K562 (cell line): ENCODE measurements at regions not wholly inside any gene's neighbourhood (a gene's known extent, or its start where the extent isn't known, plus 50 kb on each side); places are given as distances from the start of the nearest gene placed in this dataset.

Experiments
- ATAC-seq: fragments of 200-7000 bp; cut with Tn5 transposase; 3 replicates; pipeline ENCODE4 v1.9.1; 2020; ENCODE audit warnings: moderate library complexity
- BruUV-seq: library from RNA; stranded (reverse); fragments of 400-500 nt; replicated peaks from 2 replicates; lab custom pipeline; 2021; lab: Mats Ljungman, UMichigan
- CTCF ChIA-PET: fragments of 300-600 bp; formaldehyde crosslinking; extraction: SDS; loops from one replicate; lab custom pipeline; 2021; ENCODE audit warnings: low intra/inter-chr PET ratio; lab: Yijun Ruan, JAX
- POLR2A ChIA-PET: fragments of 300-600, 350-650 bp; sonication (Branson Sonifier 250); formaldehyde crosslinking; extraction: SDS; loops from one replicate; lab custom pipeline; 2021; ENCODE audit warnings: antibody characterized with exemption, inconsistent platforms; lab: Yijun Ruan, JAX
- DNase-seq, 4 experiments: peaks; one replicate each; pipeline versions ENCODE4 v3.0.0 to v3.0.0-alpha.2; 2011 to 2018; ENCODE audit warnings: low spot score in 3 of 4, mixed read lengths in 3 of 4; ENCODE audit errors: extremely low read depth in 1 of 4
- FAIRE-seq: peaks from 2 replicates; lab custom pipeline; 2011; peaks lifted over from hg19 to GRCh38; lab: Jason Lieb, UNC
- H2AFZ ChIP-seq: 2 replicates; pipeline ENCODE4 v1.6.0; 2011; ENCODE audit warnings: low read depth, low read length, control low read depth, inconsistent platforms
- H3K27ac ChIP-seq: fragments of 200-600 bp; 3 replicates; pipeline ENCODE4 v1.8.0; 2011; ENCODE audit warnings: low read depth, mild to moderate bottlenecking, control low read depth, inconsistent platforms, low read length, moderate library complexity, mixed read lengths; ENCODE audit errors: extremely low read depth
- H3K27me3 ChIP-seq, 2 experiments: fragments of 300-600 bp in 1 of 2; 2 replicates in 1 of 2; 3 replicates in 1 of 2; pipeline versions ENCODE4 v1.6.0 to v1.8.0; 2011; ENCODE audit warnings: inconsistent platforms in 2 of 2, low read length in 2 of 2, mild to moderate bottlenecking in 1 of 2, mixed read lengths in 1 of 2, moderate library complexity in 1 of 2; ENCODE audit not compliant: control insufficient read depth in 2 of 2, insufficient read depth in 2 of 2
- H3K36me3 ChIP-seq: fragments of 300-600 bp; 3 replicates; pipeline ENCODE4 v1.8.0; 2011; ENCODE audit warnings: mild to moderate bottlenecking, low read length, inconsistent platforms; ENCODE audit not compliant: control insufficient read depth, insufficient read depth
- H3K4me1 ChIP-seq, 2 experiments: fragments of 200-600 bp in 1 of 2; replicated peaks in 1 of 2; 2 replicates in 1 of 2; 3 replicates in 1 of 2; pipeline versions ENCODE4 v1.5.1 to v1.8.0; 2011; ENCODE audit warnings: inconsistent platforms in 2 of 2, low read length in 2 of 2, mild to moderate bottlenecking in 1 of 2, mixed read lengths in 1 of 2, moderate library complexity in 1 of 2; ENCODE audit not compliant: control insufficient read depth in 2 of 2, insufficient read depth in 2 of 2
- H3K4me2 ChIP-seq: 2 replicates; pipeline ENCODE4 v1.6.1; 2011; ENCODE audit warnings: low read length, control low read depth, inconsistent platforms, mixed read lengths; ENCODE audit not compliant: insufficient read depth
- H3K4me3 ChIP-seq: fragments of 200-600 bp; sonication (generic), shearing (Covaris generic); 2 replicates; pipeline ENCODE4 v1.5.1; 2016; ENCODE audit warnings: control low read depth, inconsistent platforms
- H3K79me2 ChIP-seq: fragments of 200-600 bp; 3 replicates; pipeline ENCODE4 v1.8.0; 2011; ENCODE audit warnings: low read length, inconsistent platforms; ENCODE audit not compliant: control insufficient read depth, insufficient read depth
- H3K9ac ChIP-seq, 2 experiments: 2 replicates each; pipeline versions ENCODE4 v1.6.0 to v1.6.1; 2011; ENCODE audit warnings: low read depth in 2 of 2, low read length in 2 of 2, control low read depth in 1 of 2, inconsistent platforms in 1 of 2, mild to moderate bottlenecking in 1 of 2, mixed read lengths in 1 of 2; ENCODE audit not compliant: insufficient read depth in 1 of 2
- H3K9me1 ChIP-seq: one replicate; pipeline ENCODE4 v1.6.0; 2011; ENCODE audit warnings: inconsistent platforms, mild to moderate bottlenecking, low read length, moderate library complexity; ENCODE audit not compliant: control insufficient read depth, insufficient read depth
- H3K9me3 ChIP-seq: replicated peaks from 2 replicates; pipeline ENCODE4 v1.5.1; 2011; ENCODE audit warnings: low read depth, low read length, inconsistent platforms; ENCODE audit not compliant: control insufficient read depth, insufficient read depth
- H4K20me1 ChIP-seq: replicated peaks from 2 replicates; pipeline ENCODE4 v1.6.1; 2011; ENCODE audit warnings: low read length, inconsistent platforms, mixed read lengths; ENCODE audit not compliant: control insufficient read depth, insufficient read depth
- ADNP ChIP-seq: fragments of 200-800 bp; sonication (Bioruptor generic); IDR thresholded peaks from 2 replicates; pipeline ENCODE4 v1.6.1; 2016; ENCODE audit warnings: missing genetic modification characterization, missing compliant biosample characterization
- CXXC5 ChIP-seq: fragments of 250-450 bp; sonication (Bioruptor Pico); IDR thresholded peaks from 2 replicates; pipeline ENCODE4 v1.8.0; 2022; ENCODE audit warnings: inconsistent platforms, mild to moderate bottlenecking, moderate library complexity
- MCM7 ChIP-seq, 2 experiments: fragments of 450-650 bp; IDR thresholded peaks; 2 replicates each; pipeline ENCODE4 v1.6.1; 2016 to 2018
- MEF2D ChIP-seq: conservative IDR thresholded peaks from 2 replicates; pipeline ENCODE4 v1.6.1; 2016; ENCODE audit warnings: low read depth, missing genetic modification characterization, missing compliant biosample characterization
- NBN ChIP-seq: fragments of 450-650 bp; IDR thresholded peaks from 2 replicates; pipeline ENCODE4 v1.6.1; 2016; ENCODE audit warnings: low read depth, mild to moderate bottlenecking
- NONO ChIP-seq, 2 experiments: fragments of 200-400 bp in 1 of 2; fragments of 450-650 bp in 1 of 2; formaldehyde crosslinking in 1 of 2; IDR thresholded peaks; 2 replicates each; pipeline ENCODE4 v1.6.1; 2017; ENCODE audit warnings: low read depth in 2 of 2, mild to moderate bottlenecking in 2 of 2, moderate library complexity in 2 of 2, low read length in 1 of 2
- PTBP1 ChIP-seq: fragments of 200-400 bp; formaldehyde crosslinking; IDR thresholded peaks from 2 replicates; pipeline ENCODE4 v1.6.1; 2017; ENCODE audit warnings: low read depth, low read length
- SMARCA5 ChIP-seq: fragments of 450-650 bp; IDR thresholded peaks from 2 replicates; pipeline ENCODE4 v1.6.1; 2016
- SREBF1 ChIP-seq: fragments of 150-350 bp; IDR thresholded peaks from 2 replicates; pipeline ENCODE4 v1.6.1; 2014; ENCODE audit warnings: antibody characterized with exemption, low read depth, low read length, borderline replicate concordance
- ZNF316 ChIP-seq: fragments of 450-650 bp; IDR thresholded peaks from 2 replicates; pipeline ENCODE4 v1.6.1; 2016
- WGBS: fragments of 100-300 bp; shearing (Covaris generic); methylation state at CpG from one replicate; pipeline ENCODE4 v1.1.6; 2016; ENCODE audit warnings: low coverage, mixed read lengths; ENCODE audit not compliant: insufficient coverage; ENCODE audit errors: missing lambda C conversion rate; 5-methylcytosine and 5-hydroxymethylcytosine counted together
- in situ Hi-C: fragments of 300-500 bp; cut with MboI; formaldehyde crosslinking; loops from 4 replicates; pipeline ENCODE4 v1.15.0; 2018; ENCODE audit warnings: inconsistent platforms, mixed read lengths
- intact Hi-C: fragments of 100-400 bp; cut with micrococcal nuclease; formaldehyde crosslinking; loops from 2 replicates; pipeline ENCODE4 v1.14.2; 2022
- TF ChIP-seq, protein P1 (sequence below): fragments of 450-650 bp; IDR thresholded peaks from 2 replicates; pipeline ENCODE4 v1.6.1; 2016
- TF ChIP-seq, protein P2 (sequence below): fragments of 250-450 bp; sonication (Bioruptor Pico); IDR thresholded peaks from 2 replicates; pipeline ENCODE4 v1.4.0; 2020; ENCODE audit warnings: mild to moderate bottlenecking, moderate library complexity, borderline replicate concordance

DNA sequence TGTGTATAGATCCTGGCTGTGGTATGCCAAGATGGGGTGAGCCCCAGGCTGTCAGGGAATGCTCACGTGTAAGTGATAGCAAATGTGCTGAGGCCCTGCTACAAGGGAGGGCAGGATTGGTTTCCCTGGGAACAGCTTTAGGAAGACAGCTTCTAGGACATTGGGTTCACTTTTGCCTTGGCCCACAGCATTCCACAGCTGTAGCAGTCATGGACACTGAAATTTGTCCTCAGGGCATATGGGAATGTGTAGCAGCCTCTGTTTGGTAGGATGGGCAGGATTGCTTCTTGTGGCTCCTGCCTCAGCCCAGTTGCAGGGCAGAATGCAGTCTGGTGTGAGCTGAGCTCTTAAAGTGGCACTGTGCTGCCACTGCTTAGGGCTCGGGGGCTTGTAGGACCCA is 1061.7 kb upstream of the WWC1 start (continued):
- TF ChIP-seq, protein P1, sequence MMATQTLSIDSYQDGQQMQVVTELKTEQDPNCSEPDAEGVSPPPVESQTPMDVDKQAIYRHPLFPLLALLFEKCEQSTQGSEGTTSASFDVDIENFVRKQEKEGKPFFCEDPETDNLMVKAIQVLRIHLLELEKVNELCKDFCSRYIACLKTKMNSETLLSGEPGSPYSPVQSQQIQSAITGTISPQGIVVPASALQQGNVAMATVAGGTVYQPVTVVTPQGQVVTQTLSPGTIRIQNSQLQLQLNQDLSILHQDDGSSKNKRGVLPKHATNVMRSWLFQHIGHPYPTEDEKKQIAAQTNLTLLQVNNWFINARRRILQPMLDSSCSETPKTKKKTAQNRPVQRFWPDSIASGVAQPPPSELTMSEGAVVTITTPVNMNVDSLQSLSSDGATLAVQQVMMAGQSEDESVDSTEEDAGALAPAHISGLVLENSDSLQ, result no peak
- TF ChIP-seq NONO (IDR thresholded peaks at IDR 0.05; ENCODE audit: low read depth in 2 of 2, low read length in 1 of 2), result no peak
- TF ChIP-seq NBN, result no peak
- TF ChIP-seq, protein P2, sequence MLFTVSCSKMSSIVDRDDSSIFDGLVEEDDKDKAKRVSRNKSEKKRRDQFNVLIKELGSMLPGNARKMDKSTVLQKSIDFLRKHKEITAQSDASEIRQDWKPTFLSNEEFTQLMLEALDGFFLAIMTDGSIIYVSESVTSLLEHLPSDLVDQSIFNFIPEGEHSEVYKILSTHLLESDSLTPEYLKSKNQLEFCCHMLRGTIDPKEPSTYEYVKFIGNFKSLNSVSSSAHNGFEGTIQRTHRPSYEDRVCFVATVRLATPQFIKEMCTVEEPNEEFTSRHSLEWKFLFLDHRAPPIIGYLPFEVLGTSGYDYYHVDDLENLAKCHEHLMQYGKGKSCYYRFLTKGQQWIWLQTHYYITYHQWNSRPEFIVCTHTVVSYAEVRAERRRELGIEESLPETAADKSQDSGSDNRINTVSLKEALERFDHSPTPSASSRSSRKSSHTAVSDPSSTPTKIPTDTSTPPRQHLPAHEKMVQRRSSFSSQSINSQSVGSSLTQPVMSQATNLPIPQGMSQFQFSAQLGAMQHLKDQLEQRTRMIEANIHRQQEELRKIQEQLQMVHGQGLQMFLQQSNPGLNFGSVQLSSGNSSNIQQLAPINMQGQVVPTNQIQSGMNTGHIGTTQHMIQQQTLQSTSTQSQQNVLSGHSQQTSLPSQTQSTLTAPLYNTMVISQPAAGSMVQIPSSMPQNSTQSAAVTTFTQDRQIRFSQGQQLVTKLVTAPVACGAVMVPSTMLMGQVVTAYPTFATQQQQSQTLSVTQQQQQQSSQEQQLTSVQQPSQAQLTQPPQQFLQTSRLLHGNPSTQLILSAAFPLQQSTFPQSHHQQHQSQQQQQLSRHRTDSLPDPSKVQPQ, result no peak
- TF ChIP-seq SREBF1, result no peak
- no peak for TF ChIP-seq SMARCA5
- no peak for TF ChIP-seq ZNF316
- no peak for TF ChIP-seq CXXC5 (CRISPR knock-in tag)

GRCh38 chr5:167230414-167230813 is 1061.0 kb upstream of the WWC1 start:
- Histone ChIP-seq H3K4me3 (no peak overlapping the region), H3K27ac (no peak overlapping the region), H2AFZ (no peak overlapping the region), H3K36me3 (no peaks in the 10 kb centered on the region), H3K9me1 (no peaks in the 10 kb centered on the region), H3K9me3 (no peaks in the 10 kb centered on the region), H4K20me1 (no peaks in the 10 kb centered on the region), H3K79me2 (no peaks in the 10 kb centered on the region), H3K4me2 (no peak overlapping the region), H3K4me1 (no peaks in the 10 kb centered on the region), H3K9ac (no peak overlapping the region), H3K27me3 (no peaks in the 10 kb centered on the region)
- no peak for ATAC-seq
- no TSS peak for BruUV-seq
- FAIRE-seq, result no peak
- DNase-seq, result no peak
- POLR2A ChIA-PET, result no interaction called here
- CTCF ChIA-PET, result no interaction called here
- intact Hi-C loops, result no loop called here
- in situ Hi-C loops, result no loop called here
- 0% methylated on average over 1 of the region's 1 CpG for WGBS
- no peak for TF ChIP-seq PTBP1
- TF ChIP-seq MEF2D, result no peak
- no peak for TF ChIP-seq MCM7 (IDR thresholded peaks at IDR 0.05)
- no peak for TF ChIP-seq ADNP (tag)
